ENCODE measurements at regions not wholly inside any gene's neighbourhood (a gene's known extent, or its start where the extent isn't known, plus 50 kb on each side); places are given as distances from the start of the nearest gene placed in this dataset.
"Not testable (repeated sequence)": the region's sequence is repeated elsewhere in the genome, so short reads cannot be mapped to it uniquely, and the experiment has no call there.

DNA sequence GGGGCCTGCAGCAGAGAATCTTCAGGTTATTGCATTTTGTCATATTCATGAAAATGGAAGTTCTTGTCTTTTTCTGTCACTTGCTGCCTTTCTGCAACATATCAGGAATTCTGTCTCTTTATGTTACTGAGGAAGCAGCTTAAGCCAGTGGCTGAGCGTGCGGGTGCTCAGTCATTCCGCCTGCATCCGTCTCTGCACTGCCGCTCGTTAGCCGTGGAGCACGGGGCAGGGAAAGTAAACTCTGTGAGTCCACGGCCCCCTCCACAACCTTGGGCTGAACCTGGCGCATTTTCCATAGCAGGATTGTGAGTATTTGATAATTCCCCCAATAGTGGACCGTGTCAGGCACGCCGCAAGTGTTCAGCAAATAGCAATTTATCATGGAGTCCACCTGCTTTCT is 1007.7 kb downstream of the BRD1 start:
- no peak for DNase-seq

DNA sequence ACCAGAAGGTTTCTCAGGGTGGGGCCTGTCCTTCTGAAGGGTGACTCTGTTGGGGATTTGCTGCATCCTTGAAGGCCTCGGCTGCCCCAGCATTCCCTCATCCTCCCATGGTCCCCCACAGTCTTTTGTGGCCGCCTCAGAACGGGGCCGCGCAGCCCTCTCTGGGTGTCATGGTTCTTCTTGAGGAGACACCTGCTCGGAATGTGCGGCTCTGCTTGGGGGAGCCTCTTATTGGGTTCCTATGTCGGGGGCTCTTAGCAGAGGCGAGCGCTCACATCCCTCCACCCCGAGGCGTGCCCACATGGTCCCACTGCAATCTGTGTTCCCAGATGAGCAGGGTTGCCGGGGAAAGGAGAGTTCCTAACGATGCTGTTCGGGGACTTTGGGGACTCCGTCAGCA is 1008.4 kb downstream of the BRD1 start:
- no peak for DNase-seq

DNA sequence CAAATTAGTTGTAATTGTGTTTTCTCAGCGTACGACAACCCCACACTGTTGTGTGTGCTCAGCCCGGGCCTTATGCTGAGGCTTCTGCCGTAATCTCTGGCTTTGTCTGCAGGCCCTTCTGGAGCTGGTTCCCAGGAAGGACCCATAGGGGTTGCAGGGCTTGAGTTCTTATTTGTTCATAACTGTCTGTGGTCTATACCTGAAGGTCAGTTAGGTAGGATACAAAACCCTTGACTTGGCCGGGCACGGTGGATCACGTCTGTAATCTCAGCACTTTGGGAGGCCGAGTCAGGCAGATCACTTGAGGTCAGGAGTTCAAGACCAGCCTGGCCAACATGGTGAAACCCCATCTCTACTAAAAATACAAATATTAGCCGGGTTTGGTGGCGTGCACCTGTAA is 1010.2 kb downstream of the BRD1 start:
- DNase-seq: not testable (repeated sequence)

DNA sequence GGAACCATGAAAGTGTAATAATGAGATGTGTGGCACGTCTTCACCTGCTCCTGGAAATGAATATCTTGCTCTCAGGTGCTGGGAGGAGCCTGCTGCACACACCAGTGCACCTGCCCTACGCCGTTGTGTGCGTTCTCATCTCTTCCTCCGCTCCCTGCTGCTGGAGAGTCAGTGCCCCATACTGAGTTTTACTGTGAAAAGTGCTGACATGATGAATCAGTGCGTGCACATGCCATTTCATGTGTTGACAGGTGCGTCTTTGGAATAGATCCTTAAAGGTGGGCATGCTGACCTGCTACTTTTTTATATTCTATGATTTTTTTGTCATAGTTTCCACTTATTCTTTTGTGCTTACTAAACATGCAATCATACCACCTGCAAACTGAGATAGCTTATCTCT is 1015.8 kb downstream of the BRD1 start:
- no peak for DNase-seq

DNA sequence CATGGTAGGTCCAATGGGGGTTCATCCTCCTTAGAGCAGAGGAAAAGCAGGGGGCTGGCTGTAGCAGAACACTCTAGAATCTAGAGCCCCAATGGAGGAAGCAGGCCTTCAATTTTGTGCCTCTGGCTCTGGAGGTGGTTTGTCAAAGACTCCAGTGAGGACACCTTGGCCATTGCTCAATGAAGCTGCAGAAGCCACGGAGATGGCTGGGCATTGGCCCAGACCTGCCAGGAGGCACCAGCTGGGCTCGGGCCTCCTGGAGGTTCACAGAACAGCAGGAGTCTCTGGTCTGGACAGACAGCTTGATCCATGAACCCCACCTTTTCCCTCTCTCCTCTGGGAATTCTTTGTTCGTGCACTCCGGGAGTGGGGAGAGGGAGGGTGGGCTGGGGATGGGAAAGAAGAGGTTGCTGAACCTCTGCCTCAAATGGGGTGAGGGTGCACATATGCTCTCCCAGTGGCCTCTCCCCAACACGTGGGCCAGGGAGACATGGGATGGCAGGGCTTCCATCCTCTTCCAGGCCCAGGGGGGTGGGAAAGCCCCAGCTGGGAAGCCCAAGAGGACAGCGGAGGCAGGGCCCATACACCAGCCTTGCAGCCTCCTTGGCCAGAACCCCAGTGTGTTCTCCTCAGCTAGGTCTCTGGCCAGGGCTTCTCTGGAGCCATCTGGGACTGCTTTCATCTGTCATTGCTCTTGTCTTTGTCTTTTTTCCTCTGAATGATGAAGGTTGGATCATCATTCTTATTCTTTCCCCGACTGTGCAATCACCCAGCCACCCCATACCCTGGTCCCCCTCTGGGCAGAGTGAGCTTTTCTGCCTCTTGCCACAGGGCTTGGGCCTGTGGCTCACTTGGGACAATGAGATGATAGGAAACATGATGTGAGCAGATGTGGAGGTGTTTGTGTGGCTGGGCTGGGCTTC is 1019.4 kb downstream of the BRD1 start:
- DNase-seq: no peak

DNA sequence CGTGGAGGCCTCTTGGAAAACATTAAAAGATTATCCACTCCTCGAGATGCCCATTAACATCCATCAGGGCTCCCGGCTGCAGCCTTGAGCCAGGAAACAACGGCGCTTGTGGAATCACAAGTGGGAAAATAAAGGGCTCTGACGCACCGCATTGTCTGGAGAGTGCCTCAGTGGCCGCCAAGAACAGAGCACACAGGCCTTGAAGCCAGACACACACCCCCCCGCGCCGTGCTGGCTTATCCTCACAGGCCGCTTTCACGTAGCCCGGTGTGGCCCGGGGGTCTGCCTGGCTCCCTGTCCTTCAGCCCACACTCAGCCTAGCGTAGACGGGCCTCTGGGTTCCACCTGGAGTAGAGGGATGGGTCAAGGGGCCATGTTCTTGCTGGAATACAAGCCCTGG is 1020.5 kb downstream of the BRD1 start:
- peak in 36 of 51 donors; percentile 7 to 87 (median 58) for DNase-seq

DNA sequence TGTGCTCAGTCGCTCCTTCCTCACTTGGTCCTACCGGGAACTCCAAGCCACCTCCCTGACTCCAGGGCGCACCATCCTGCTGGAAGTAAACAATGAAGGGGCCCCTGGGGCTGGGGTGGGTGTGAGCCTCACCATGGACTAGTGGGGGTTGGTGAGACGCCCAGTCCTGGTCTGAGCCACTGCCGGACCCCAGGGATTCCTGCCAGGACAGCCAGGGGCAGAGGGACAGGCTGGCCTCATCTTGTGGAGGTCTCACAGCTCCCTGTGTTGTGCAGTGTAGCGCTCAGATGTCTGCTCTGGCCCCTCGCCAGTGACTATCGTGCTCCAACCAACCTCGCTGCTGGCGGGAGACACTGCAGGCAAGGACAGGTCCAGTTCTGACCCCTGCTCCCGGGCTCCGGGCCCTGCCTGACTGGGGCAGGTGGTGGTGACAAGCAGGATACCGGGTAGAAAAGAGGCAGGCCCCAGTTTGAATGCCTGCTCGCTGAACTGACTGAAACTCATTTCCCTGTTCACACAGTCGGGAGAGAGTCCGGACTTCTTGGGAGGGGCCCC is 1021.4 kb downstream of the BRD1 start:
- DNase-seq: peak in 4 of 51 donors; percentile 8 to 21 (median 15)

DNA sequence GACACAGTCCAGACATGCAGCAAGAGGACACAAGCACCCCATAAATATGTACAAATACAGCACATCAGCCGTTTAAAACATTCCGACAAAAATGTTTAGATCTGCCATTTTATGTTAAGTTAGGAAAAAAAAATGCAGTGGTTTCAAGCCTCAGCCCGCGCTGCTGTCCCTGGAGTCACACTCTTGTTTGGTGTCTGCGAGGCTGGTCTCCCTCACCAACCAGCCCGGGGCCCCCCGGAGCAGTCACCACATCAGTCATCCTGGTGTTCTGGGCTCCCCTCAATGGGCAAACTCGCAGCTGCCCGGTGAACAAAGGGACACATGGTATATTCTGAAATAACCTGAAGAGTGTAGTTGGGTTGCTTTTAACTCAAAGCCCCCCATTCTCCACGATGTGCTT is 1022.2 kb downstream of the BRD1 start:
- DNase-seq: no peak

DNA sequence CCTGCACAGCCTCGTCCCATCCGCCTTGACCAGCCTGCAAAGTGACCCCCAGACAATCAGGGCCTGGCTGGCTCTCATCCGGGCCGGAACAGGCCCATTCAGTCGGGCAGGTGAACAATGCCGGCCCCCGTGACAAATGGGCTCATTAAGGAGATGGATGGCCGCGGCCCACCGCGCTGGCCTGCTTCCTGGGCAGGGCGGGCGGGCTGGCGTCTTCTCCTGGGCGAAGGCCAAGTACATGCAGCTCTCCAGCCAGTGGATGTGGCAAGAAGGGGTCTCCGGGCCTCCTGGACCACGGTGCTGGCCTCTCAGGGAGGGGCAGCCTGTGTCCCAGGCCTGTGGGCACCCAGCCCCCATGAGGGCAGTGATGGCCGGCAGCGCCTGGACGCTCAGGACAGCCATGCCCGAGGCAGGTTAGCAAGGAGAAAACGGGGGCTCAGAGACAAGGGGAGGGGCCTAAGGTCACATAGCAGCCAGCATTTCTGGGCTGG is 1022.8 kb downstream of the BRD1 start:
- DNase-seq: peak in 10 of 51 donors; percentile 7 to 46 (median 16)

DNA sequence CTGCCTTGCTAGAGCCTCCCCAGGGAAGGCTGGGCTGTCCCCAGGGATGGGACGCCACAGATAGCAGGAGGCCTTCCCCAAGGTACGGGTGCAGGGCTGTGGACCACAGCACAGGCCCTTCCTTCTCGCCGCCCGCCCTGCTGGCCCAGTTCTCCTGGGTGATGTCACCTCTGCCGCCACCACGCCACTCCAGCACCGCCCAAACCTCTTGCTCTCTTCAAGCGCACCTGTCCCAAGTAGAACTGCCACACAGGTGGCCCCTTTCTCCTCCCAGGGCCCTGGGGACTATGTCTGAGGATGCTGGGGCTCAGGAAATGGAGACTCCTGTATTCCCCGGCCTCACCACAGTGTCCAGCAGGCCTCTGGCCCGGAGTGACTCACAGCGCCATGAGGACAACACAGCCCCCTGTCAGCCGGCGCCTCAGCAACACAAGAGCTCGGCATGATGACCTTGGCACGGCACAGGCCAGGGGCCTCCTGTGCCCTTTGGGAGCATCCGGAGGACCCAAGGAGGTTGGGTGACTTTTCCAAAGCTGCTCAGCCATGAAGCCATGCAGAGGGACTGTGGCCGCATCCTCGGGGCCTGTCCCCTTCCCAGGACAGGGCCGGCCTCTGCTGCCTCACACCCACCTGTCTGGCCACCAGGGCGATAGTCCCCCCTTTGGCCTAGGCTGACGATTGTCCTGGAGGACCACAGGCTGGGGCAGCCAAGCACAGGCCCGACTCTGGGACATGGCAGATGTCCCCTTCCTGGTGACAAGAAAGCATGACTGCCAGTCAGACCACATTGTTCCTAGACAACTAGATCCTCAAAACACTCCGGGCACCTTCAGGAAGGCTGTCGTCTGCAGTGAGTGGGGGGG is 1023.5 kb downstream of the BRD1 start:
- no peak for DNase-seq

DNA sequence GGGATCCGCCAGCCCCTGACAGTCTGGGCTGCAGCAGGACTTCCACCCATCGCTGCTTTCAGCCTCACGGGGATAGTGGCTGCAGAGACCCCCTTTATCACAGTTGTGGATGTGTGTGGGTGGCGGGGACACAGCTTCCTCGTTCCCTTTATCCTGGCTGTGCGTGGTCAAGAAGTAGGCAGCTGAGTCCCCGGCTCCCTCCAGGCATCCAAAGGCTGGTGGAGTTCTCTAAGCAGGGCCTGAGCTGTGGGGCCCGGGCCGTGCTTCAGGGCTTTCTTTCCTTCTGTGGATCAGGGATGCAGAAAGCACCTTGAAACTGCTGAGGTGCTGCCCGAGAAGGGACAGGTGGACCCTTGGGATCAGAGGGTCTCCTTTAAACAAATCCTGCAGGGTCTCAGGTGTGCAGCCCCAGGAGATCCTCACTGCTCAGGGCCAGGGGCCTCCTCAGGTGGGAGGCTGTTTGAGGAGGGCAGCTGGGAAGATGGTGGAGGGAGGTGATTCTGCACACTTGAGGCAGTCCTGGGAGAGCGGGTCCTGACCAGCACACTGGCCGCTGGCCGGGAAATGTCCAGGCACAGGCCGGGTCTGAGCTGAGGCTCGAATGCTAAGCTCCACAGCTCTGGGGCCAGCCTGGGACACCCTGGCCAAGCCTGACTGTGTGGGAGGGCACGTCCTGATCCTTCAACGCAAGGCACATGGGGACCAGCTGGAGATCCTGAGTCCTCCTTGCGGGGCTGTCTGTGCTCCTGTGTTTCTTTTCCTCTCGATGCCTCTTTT is 1024.3 kb downstream of the BRD1 start:
- no peak for DNase-seq

DNA sequence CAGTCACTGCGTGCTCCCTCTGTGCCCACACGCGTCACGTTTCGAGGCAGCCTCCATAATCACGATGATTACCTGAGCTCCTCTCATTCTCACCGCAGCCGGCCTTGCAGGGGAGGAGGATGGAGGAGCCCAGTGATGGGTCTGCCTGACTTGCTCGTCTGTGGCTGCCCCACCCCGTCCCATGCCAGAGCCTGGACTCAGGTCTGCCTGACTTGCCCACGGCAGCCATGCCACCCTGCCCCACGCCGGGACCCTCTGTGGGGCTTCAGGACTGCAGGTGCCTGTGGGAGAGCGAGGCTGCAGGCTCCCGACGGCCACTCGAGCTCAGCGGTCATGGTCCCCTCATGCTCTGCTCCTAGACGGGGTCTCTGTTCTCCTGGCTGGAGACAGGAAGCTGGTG is 1025.1 kb downstream of the BRD1 start:
- no peak for DNase-seq

DNA sequence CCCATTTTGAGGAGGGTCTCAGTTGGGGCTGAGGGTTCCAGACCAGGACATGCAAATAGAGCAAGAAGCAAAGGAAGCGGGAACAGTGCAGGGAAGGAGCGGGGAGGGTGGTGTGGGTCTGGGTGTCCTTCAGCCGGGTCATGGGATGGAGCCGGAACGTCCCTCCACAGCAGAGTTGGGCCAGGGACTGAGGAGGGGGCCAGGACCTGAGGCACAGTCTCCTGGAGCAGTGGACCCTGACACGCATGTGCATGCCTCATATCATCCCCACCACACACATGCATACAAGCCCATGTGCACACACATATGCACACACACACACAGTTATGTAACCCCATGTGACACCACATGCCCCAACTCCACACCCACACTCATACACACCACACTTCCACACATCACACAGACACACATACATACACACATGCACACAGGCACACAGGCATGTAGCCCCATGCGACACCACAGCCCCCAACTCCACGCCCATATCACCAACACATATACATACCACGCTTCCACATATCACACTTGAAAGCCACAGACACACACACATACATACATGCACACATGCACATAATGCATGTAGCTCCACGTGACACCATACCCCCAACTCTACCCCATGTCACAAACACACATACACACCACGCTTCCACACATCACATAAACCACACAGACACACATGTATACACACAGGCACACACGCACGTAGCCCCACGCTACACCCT is 1026.6 kb downstream of the BRD1 start:
- no peak for DNase-seq

DNA sequence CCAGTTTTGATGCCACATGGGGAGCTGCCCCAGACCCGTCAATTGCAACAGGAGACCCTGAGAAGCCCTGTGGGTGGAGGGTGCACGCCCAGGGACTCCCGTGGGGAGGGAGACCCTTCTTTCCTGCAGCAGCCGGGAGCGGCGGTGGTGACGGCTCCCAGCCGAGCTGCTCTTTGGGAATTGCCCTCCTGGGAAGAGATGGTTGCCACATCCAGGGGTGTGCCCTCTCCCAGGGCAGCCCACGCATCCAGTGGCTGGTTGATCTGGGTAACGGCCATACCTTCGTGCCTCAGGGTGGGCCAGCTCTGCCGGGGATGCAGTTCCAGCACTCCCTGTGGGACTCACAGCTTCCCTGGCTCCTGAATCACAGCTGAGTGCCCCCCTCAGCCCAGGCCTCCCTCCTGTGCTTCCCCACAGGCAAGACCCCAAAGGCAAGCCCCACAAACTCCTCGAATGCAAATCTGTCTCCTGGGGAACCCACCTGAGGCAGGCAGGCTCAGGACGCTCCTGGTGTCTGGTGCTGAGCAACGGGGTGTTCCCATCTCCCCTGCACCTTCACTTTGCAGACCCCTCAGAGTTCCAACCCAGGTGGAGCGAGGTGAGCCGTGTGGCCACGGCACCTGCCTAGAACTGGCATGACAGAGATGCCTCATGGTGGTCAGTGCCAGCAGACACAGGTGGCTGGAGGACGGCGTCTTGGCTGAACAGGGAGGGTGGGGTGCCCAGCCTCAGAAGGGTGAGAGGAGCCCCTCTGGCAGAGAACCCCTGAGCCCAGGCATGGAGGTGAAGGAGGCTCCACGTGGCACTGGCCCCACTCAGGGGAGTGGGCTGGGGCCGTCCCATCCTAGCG is 1027.4 kb downstream of the BRD1 start:
- DNase-seq: no peak

DNA sequence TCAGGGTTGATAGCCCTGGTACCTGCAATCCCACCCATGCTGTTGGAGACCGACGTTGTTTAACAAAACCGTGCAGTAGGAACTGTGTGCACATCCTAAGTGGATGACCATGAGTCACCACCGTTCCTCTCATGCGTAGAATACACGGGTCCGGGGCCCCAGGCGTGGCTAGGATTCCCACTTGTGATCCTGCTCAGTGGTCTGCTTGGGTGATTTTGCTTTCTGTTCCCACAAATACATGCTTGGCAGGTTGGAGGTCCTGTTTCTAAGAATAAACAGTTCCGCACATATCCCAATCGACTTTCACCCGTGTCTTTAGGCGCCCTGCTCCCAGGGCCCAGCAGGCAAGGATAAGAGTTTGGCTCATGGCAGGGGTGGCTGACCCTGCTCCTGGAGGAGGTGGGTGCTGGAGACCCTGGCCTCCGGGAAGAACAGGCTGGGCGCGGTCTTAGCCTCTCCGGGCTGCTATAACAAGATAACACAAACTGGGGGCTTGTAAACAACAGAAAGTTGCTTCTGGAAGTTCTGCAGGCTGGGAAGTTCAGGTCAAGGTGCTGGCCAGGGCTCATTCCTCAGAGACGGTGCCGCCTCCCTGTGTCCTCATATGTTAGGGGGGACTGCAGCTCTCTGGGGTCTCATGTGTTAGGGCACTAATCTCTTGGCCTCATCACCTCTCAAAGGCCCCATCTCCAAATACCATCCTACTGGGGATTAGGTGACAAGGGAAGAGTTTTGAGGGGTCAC is 1028.3 kb downstream of the BRD1 start:
- no peak for DNase-seq

DNA sequence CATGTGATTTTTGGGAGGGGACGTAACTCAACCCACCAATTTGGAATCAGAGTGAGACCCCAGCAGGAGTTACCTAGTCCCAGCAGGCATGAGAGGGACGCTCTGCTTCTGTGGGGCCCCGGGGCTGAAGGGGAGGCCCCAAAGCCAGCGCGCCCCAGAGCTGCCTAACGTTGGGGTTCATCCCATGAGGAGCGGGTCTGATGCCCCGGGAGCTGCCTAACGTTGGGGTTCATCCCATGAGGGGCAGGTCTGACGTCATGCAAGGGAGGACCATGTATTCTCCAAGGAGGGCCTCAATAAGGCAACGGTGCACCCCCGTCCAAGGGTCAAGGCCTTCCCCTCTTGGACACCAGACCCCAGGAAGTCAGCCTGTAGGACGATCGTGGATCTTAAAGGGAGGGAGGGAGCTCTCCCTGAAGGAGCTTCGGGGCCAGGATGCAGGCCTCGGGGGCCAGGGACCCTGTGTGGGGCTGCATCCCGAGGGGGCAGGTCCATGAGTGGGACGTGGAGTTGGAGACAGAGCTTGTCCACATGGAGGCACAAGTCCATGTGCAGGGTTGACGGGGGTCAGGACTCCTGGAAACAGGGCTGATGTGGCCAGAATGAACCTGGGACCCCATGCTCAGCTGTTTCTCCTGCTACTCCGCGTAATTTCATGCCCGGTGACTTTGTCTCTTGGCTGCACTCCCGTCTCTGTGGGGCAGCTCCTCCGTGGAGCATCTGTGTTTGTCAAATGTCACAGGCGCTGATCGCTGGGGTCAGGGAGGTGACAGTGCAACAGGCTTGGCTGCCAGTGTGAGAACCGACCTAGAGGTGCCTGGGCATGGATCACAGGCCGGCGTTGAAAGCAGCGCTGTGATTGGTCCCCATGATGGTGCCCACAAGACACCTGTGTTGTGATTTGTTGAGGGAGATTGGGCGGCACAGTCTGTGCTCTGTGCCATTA is 1029.1 kb downstream of the BRD1 start:
- DNase-seq: no peak

DNA sequence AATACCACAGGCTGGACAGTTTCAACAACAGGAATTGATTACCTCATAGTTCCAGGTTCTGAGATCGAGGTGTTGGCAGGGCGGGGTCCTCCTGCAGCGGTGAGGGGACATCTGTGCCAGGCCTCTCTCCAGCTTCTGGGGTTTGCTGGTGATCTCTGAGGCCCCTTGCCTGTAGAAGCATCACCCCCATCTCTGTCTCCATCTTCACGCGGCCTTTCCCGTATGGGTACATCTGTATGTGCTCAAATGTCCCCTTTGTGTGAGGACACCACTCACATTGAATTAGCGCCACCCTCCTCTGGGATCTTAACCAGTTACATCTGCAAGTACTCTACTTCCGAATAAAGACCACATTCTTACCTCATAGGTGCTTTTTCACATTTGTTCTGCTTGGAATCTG is 1029.9 kb downstream of the BRD1 start:
- DNase-seq: no peak

Measured in hypothalamus (tissue), 51 donors.